ENCODE measurements at regions not wholly inside any gene's neighbourhood (a gene's known extent, or its start where the extent isn't known, plus 50 kb on each side); places are given as distances from the start of the nearest gene placed in this dataset.
"Not testable (repeated sequence)": the region's sequence is repeated elsewhere in the genome, so short reads cannot be mapped to it uniquely, and the experiment has no call there.

DNA sequence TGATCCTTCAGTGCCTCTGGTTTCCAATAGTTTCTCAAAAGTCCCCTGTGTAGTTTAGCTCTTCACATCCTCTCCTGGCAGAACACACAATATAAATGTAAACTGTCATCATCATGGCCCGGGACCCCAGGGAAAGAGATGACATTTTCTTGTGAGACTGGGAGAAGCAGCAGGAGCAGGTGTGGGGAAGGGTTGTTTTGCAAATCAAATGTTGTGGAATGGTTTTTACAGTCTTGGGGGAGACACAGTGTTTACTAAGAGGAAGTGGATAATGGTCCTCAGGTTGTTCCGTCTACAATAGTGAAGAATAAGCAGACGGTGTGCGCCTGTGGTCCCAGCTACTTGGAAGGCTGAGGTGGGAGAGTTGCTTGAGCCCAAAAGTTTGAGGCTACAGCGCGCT lies 159.1 kb downstream of the SEC23IP start:
- peak; percentile 40 for DNase-seq

DNA sequence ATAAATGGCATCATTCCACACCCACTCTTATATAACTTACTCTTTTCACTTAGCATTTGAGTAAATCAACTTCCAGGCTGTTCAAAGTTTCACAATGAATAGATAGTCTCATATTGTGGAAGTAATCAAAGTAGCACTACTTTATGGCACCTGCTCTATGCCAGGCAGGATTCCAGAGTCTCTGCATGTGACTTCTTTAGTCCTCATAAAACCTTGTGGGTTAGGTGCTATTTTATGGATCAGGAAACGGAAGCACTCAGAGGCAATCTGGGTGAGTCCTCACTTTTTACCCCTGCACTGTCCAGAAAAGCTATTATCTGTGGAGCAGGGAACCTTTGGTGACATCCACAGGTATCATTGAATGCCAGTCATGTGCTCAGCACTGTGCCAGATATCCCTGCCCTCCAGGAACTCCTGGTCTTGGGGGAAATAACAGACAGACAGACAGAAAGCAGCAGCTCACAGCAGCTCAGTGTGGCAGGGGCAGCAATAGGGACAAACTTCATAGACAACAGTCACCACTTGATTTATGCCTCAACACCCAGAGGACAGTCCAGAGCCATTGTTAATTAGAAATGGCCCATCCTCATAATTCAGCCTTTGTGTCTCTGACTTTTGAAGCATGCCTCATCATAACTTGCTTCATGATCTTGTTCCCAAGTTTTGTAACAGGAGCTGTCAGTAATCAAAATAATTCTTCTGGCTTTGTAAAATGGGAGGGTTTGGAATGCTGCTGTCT lies 160.6 kb downstream of the SEC23IP start:
- no peak for DNase-seq

DNA sequence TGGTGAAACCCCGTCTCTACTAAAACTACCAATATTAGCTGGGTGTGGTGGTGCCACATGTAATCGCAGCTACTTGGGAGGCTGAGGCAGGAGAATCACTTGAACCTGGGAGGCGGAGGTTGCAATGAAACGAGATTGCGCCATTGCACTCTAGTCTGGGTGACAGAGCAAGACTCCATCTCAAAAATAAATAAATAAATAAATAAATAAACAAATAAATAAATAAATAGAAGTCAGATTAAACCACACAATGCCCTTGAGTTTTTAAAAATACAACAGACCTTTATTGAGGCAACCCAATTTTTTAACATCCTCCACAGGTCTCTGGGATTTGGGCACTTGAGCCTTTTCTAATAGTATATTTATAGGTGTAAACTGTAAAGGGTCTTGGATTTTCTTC lies 167.3 kb downstream of the SEC23IP start:
- not testable (repeated sequence) for DNase-seq

DNA sequence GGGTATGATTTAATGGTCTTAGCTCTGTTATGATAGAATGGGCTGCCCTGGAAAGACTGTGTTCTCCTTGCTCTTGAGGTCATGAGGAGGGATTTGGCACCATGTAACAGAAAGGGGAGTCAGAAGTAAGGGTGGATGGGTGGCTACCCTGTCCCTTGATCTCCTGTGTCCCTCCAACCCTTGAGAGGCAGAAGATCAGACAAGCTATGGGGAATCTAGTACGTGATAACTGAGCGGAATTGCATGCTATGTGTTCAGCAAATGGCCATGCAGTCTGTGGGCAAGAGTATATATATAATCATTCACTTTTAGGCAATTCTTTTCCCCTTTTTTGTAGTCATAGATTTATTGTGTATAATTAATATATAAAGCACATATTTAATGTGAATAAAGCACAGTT lies 174.9 kb downstream of the SEC23IP start:
- DNase-seq = no peak

DNA sequence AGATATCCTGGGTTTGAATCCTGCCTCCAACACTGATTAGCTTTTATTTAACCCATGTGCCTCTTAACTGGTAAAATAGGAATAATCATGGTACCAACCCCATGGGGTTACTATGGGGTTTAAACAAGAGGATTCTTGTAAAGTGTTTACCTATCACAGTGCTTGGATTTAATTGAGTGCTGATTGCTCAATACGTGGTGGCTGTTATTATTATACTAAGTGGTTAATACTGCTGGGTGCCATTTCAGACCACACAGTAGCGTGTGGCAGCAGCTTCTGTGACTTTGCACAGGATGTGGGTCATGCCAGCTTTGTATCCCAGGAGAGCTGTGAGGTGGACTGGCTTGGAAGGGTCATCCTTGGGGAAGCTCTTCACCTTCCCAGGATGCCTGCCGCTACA lies 177.2 kb downstream of the SEC23IP start:
- DNase-seq = no peak

DNA sequence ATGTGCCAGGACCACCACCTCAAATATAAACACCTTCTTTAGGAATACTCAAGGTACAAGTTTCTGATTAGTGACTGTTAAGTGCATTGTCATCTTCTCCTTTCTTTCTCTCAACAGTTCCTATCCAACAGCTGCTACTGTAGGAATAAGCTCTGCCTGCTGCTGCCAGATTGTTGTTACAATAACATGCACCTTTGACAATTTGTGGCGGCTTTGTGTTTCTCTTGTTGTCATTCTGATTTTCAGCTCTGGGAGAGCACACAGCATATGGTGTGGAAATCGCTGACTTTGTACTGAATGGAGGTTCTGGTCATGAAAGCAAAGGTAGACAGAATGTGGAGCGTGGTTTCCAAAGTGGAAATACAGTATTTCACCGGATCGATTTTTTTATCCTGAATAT lies 182.8 kb downstream of the SEC23IP start:
- DNase-seq = no peak

DNA sequence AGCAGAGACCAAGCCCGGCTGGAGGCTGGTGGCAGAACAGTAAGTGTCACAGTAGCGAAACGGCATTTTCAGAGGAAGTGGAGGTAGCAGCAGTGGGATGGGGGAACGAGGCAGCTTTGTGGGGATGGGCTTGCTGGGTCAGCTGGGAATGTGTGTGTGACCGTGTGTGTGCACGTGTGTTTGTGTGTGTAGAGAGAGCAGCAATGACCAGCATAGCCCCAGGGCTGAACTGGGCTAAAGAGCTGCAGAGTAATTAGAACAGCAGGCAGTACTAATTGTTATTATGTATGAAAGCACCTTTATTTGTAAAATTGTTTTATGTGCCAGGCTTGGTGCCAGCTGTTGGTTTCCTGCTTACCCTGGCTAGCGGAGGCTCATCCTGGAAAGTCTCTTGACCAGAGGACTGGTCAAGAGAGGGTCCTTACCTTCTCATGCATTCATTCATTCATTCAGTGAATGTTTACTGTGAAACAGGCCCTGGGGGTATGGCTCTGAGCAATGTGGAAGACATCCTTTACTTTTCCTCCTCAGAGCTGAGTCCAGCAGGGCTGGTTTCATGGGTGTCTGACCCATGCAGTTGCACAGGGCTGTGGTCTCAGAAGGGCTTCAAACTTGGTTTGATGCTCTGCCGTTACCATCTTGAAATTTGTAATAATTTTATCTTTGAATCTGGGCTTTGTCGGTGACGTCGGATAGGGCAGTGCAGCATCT lies 184.6 kb downstream of the SEC23IP start:
- DNase-seq = no peak

DNA sequence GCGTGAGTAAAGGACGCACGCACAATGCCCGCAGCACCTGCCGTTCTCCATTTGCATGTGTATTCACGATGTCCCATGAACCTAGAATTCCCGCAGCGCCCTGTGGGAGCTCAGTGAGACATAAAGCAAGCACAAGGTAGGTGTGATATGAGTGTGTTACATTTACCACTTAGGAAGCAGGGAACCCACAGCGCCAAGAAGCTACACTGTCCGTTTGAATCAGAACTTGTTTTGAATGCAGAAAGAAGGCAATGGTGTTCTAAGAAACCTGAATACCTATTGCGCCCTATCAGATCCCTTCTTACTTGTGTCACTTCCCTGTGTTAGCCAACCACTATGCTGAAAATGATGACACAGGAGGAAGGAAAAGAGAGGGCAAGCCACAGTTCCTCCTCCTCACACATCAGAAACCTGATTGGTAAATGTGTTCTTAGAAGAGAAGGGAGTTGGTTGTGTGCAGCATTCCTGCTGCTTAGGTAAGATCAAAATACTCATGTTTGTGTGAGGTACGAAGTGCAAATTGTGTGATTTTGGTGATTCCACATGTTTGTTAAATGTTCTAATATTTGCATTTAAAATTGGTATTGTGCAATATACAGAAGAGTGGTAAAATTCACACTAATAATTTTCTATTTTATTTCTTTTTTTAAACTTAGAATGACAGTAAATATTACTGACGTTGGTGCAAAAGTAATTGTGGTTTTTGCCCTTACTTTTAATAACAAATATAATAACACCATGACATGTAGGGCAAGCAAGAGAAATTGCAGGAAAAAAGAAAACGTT lies 185.4 kb downstream of the SEC23IP start:
- DNase-seq = no peak

DNA sequence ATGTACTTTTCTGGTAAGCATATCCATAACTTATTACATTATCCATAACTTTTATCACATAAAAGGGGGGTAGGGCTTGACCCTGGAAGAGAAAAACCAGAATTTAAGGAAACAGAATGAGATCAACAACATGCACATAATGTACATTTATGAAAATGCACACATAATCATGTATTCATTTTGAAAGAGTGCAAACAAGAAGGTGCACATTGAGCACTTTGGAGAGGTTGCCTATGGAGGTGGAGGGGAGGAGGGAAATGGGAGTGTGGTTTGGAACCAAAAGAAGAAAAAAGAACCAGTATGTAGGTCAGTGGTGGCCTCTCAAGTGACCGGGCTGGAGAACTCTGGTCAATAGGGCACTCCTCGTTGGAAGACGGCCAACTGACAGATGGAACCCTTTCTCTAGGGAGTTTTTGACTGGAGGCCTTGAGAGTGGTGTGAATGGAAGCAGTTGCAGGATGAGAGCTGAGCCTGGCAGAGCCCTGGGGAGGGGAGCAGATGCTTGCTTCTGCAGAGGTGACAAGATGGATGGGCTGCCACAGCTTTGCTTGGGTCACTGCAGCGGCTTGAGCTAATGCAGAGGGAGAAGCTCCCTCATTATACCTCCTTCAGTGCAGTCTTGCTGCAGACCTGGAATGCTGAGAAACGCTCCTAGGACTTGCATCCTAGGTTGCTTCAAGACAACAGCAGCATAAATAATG lies 192.7 kb downstream of the SEC23IP start:
- DNase-seq = no peak

DNA sequence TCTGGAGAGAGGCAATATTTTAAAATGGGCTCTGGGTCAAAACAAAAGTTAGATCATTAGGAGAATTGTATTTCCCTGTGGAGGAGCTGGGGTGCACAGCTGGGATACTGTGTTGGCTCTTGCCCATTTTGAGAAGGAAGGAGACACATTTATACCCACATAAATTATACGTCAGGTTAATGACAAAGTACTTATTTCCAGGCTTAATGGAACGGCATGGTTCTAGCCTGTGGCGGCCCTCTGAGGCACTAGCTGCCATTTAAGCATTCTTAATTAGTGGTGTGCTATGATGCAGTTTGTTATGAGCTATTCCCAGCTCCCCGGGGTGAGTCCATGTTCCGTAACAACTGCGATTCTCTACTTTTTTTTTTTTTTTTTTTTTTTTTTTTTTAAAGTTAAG lies 193.5 kb downstream of the SEC23IP start:
- no peak for DNase-seq

DNA sequence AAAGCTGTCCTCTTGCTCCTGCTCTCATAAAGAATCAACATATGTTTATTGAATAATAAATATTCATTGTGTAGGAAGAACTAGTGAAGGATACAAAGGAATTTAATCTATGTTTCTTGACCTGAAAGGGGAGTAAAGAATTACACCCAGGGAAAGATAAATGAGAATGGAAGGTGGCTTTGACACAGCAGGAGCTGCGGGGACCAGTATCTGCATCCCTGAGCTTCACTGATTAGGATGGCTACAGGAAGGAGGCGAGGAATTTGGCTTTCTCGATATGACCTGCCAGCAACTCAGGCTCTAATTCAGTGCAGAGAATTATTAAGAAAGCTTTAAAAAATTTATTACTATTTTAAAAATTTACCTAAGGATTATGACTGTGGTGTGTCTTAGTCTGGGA lies 194.6 kb downstream of the SEC23IP start:
- DNase-seq = no peak

DNA sequence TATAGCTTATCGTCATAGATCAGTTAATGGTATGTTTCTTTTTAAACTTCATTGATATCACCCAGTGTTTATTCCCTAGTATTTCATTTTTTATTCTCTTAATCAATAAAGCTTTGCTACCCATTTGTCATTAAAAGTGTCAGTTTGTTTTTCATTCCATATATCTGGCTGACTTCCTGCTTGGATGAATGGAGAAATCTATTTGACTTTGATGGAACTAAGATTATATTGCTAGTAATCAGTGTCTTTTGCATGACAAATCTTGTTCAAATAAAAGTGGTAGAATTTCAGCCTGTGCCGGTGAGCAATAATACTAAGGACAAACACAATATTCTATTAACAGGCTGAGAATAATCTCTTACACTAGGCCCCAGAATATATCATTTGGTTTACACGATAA lies 203.3 kb downstream of the SEC23IP start:
- no peak for DNase-seq

DNA sequence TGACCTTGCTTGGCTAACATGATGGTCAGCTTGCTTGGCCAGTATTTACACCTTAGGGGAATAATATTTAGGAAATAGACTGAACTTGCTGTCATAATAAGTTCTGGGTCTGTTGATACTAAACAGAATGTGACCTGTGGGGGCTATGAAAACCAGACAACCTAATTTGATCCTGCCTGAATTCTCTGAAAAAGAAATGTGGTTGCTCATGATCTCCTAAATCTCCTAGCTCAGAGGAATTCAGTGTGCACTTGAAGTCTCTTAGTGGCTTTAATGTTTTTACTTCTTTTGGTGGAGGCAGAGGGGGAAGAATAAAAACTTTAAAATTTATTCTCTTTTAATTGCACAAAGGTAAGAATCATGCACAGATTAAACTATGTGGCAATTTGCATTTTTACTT lies 205.2 kb downstream of the SEC23IP start:
- no peak for DNase-seq

DNA sequence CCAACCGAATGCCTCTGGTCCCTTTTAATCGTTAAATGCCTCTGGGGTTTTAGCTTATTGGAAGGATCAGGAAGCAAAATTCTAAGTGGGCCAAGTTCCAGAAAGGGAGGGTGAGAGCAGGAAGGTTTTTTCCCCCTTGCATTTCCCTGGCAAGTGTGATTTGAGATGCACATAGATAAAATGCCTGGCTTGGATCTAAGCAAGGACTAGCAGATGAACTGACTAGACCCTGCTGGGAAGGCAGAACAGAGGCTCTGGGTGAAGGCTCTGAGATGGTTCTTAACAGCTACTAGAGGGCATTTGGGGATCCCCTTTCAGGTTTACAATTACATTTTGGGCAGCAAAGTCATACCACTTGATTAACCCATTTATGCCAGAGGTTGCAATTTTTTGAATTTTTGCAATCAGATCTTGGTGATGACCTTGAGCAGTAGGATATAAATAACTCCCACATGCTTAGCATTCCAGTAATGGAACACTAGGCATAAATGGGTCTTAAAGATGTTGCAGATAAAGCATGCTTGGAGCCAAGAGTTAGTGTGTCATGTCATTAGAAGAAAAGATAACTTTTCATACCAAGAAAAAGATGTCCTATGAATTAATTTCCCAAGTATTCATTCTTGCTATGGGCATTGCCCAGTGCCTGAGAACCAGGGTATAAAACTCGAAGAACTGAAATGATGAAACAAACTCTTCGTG lies 205.9 kb downstream of the SEC23IP start:
- no peak for DNase-seq

DNA sequence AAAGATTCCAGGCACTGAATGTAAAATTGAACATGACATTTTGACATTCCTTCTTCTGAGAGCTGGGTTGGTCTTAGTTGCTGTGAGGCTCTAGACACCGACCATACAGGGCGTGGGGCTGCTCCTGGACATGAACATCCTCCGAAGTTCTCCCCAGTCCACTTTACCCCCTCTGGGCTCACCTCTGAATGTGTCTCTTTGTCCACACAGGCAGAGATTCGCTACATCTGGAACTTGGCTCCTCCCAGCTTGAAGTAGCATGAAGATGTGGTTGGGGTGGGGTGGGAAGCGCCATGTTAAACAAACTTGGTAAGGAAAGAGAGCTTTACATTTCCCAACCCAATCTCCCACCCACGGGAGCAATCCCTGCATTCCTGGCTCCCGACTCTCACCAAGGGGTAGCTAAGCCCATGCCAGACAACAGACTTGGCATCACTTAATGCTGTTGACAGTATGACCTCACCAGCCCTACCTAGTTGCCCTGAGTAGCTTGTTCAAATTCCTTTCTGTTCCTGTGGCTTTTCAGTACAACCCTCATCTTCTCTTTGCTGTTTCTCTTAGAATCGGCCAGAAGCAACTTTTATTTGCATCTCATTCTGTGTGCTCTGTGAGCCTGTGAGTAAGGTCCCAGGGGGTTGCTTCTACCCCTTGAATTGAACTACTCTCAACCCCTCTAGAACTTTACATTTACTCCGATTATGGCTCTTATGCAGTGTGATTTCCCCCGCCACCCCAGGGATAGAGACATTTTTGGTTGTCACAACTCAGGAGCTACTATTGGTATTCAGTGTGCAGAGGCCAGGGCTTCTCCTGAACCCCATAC lies 211.4 kb downstream of the SEC23IP start:
- DNase-seq = no peak

DNA sequence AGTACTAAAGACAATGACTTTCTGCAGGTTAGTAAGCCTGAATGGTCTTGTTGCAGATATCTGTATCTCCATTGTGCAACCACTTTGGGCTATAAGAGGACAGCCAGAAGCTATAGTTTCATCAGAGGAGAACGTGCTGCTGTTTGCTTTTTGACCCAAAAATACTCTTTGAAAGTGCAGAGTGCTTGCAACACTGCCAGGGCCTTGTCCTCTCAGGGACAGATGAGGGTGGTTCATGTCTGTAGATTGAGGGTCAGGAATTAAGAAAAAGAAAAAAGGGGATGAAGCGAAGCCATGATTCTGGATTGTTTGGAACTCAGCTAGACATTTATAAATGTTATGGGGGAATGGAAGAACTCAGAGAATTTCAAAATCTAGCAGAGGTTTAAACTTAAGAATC lies 212.5 kb downstream of the SEC23IP start:
- no peak for DNase-seq

DNA sequence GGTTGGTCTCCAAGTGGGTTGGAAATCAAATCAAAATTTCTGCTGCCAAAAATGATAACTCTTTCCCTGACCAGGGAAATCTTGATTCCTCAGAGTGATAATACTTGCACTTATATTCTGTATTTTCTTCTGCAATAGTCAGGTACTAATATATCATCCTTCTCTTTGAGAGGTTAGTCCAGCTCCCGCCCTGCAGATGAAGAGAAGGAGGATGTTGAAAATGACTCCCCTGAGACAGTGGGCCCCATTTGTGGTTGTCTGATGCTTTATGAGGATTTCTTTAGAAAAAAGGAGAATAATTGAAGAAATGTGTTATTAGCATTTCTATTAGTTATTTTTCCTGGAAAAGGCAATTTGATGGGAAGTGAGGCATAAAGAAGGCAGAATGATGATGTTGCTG lies 213.0 kb downstream of the SEC23IP start:
- no peak for DNase-seq

DNA sequence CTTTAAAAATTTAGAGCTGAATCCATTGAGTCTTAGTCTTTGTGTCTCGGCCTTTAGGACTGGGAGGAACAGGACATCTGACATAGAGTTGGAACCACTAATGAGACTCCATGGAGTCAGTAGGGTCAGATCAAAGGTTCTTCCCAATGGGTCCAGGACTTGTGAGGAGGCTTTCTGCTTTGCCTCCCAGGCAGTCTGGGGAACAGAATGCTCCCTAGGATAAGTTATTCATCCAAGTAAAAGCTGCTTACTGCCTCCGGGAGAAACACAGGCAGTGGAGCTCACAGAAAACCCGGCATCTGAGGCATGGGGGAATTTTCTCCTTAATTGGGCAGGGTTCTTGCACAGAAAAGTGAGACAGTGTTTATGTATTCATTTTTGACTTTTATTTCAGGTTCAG lies 216.4 kb downstream of the SEC23IP start:
- DNase-seq = no peak

DNA sequence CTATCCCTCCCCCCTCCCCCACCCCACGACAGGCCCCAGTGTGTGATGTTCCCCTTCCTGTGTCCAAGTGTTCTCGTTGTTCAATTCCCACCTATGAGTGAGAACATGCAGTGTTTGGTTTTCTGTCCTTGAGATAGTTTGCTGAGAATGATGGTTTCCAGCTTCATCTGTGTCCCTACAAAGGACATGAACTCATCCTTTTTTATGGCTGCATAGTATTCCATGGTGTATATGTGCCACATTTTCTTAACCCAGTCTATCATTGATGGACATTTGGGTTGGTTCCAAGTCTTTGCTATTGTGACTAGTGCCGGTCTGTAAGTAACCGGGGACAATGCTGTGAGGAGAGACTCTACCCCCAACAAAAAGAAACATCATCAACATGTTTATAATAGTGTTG lies 217.2 kb downstream of the SEC23IP start:
- DNase-seq = not testable (repeated sequence)

DNA sequence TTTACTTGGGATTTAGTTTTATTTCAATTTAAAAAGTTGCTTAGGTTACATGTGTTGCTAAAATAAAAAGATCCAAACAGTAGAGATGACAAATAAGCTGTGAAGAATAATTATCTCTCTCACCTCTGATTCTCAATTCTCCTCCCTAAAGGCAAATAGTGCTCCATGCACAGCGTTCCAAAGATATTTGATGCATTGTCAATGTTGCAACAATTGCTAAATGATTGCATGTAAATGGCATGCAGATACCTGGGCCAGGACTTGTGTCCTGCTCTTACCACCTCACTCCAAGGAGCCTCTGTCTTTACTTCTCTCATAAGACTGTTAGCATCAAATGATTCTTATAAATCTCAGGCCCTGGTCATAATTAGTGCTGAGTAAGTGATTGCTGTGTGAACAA lies 217.7 kb downstream of the SEC23IP start:
- DNase-seq = no peak

DNA sequence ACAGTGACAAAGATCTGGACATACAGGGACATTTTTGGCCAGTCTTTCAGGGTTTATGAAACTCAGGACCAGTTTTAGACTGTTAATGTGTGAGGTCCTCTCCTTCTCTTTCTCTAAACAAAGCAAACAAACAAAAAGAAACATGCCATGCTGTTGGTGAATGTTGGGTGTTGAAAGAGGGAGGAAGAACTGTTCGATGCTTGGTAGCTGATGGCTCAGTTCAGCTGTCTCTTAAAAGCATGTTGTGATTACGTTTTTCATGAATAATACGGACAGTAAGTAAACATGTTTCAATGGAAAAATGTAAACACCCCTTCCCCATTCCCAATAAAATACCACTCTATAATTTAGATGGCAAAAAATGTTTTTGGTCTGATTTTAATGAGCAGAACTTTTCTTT lies 219.1 kb downstream of the SEC23IP start:
- DNase-seq = no peak

DNA sequence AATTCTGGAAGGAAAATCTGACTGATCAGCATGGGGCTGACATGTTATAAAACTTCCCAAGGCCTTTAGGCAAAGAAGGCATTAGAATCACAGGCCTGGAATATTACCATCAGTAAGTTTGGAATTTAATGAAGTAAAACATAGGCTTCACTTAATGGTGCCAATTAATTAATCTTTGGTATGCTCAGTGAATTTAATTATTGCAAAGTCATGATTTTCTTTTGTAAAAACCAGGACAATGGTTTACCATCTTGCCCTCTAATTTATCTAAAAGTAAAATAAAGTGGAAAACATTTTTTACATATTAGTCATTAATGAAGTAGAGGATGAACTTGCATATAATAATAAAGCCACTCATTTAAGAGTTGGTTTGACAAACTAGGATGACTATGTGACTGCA lies 220.3 kb downstream of the SEC23IP start:
- no peak for DNase-seq
